IMR-90 (cell line): ENCODE measurements at regions not wholly inside any gene's neighbourhood (a gene's known extent, or its start where the extent isn't known, plus 50 kb on each side); places are given as distances from the start of the nearest gene placed in this dataset.

ENCODE experiments used
- ATAC-seq: fragments of 200-7000 bp; cut with Tn5 transposase; 2 replicates; pipeline ENCODE4 v1.9.1; 2020; ENCODE audit warnings: low read depth, mild to moderate bottlenecking, moderate library complexity
- BruUV-seq: library from RNA; stranded (reverse); fragments of 400-500 nt; replicated peaks from 2 replicates; lab custom pipeline; 2021; lab: Mats Ljungman, UMichigan
- CTCF ChIA-PET: fragments of 300-600 bp; formaldehyde crosslinking; extraction: SDS; loops from one replicate; lab custom pipeline; 2021; ENCODE audit warnings: antibody characterized with exemption; lab: Yijun Ruan, JAX
- POLR2A ChIA-PET: fragments of 300-600 bp; sonication (Branson Sonifier 250); formaldehyde crosslinking; loops from one replicate; lab custom pipeline; 2022; ENCODE audit warnings: antibody characterized with exemption; ENCODE audit not compliant: unreplicated experiment; lab: Charles Lee
- DNase-seq: peaks from one replicate; pipeline ENCODE4 v3.0.0; 2013
- H2AFZ ChIP-seq: replicated peaks from 2 replicates; pipeline ENCODE3; 2013; ENCODE audit warnings: low read length, mild to moderate bottlenecking; ENCODE audit not compliant: poor library complexity
- H2AK5ac ChIP-seq: 2 replicates; pipeline ENCODE4 v1.6.1; 2013; ENCODE audit warnings: low read depth, low read length, inconsistent platforms
- H2AK9ac ChIP-seq: replicated peaks from 2 replicates; pipeline ENCODE3; 2013; ENCODE audit warnings: mild to moderate bottlenecking, low read depth, low read length, moderate library complexity; ENCODE audit not compliant: poor library complexity
- H2BK120ac ChIP-seq: 2 replicates; pipeline ENCODE4 v1.6.1; 2013; ENCODE audit warnings: low read depth, low read length, inconsistent platforms
- H2BK15ac ChIP-seq: 3 replicates; pipeline ENCODE4 v1.6.1; 2013; ENCODE audit warnings: low read depth, low read length, inconsistent platforms
- H2BK20ac ChIP-seq: 2 replicates; pipeline ENCODE4 v1.6.1; 2013; ENCODE audit warnings: low read depth, mild to moderate bottlenecking, inconsistent platforms, low read length, moderate library complexity
- H2BK5ac ChIP-seq: 2 replicates; pipeline ENCODE4 v1.6.1; 2013; ENCODE audit warnings: mild to moderate bottlenecking, low read depth, low read length, inconsistent platforms; ENCODE audit not compliant: poor library complexity, severe bottlenecking
- H3K14ac ChIP-seq: replicated peaks from 2 replicates; pipeline ENCODE4 v1.6.1; 2013; ENCODE audit warnings: low read depth, low read length, inconsistent platforms
- H3K18ac ChIP-seq: 2 replicates; pipeline ENCODE4 v1.6.1; 2013; ENCODE audit warnings: low read depth, low read length, control low read depth
- H3K23ac ChIP-seq: 2 replicates; pipeline ENCODE4 v1.6.1; 2013; ENCODE audit warnings: low read depth, low read length, inconsistent platforms
- H3K27ac ChIP-seq: 2 replicates; pipeline ENCODE4 v1.5.1; 2013; ENCODE audit warnings: mild to moderate bottlenecking, control low read depth, low read length; ENCODE audit not compliant: insufficient read depth
- H3K27me3 ChIP-seq: 2 replicates; pipeline ENCODE4 v1.6.1; 2013; ENCODE audit warnings: low read length; ENCODE audit not compliant: control insufficient read depth, insufficient read depth
- H3K36me3 ChIP-seq: 2 replicates; pipeline ENCODE4 v1.6.1; 2013; ENCODE audit warnings: low read length, mixed read lengths; ENCODE audit not compliant: control insufficient read depth, insufficient read depth
- H3K4ac ChIP-seq: 2 replicates; pipeline ENCODE4 v1.6.1; 2013; ENCODE audit warnings: low read depth, low read length, inconsistent platforms
- H3K4me1 ChIP-seq: 2 replicates; pipeline ENCODE4 v1.6.1; 2013; ENCODE audit warnings: low read length, mixed read lengths; ENCODE audit not compliant: control insufficient read depth, insufficient read depth
- H3K4me2 ChIP-seq: 2 replicates; pipeline ENCODE4 v1.6.1; 2013; ENCODE audit warnings: low read depth, mild to moderate bottlenecking, control low read depth, low read length, moderate library complexity
- H3K4me3 ChIP-seq: 2 replicates; pipeline ENCODE4 v1.5.1; 2013; ENCODE audit warnings: low read depth, mild to moderate bottlenecking, control low read depth, low read length, moderate library complexity; ENCODE audit not compliant: insufficient read depth
- H3K56ac ChIP-seq: 2 replicates; pipeline ENCODE4 v1.6.1; 2013; ENCODE audit warnings: low read length, inconsistent platforms; ENCODE audit not compliant: insufficient read depth; ENCODE audit errors: extremely low read depth
- H3K79me1 ChIP-seq, 2 experiments: 2 replicates each; pipeline ENCODE4 v1.6.1; 2013; ENCODE audit warnings: low read length in 2 of 2, inconsistent platforms in 1 of 2, low read depth in 1 of 2
- H3K9ac ChIP-seq: 2 replicates; pipeline ENCODE4 v1.6.1; 2013; ENCODE audit warnings: low read depth, low read length, control low read depth
- H3K9me1 ChIP-seq: 2 replicates; pipeline ENCODE4 v1.6.1; 2013; ENCODE audit warnings: low read length, inconsistent platforms; ENCODE audit not compliant: insufficient read depth
- H3K9me3 ChIP-seq: 2 replicates; pipeline ENCODE4 v1.6.1; 2013; ENCODE audit warnings: low read length; ENCODE audit not compliant: control insufficient read depth, insufficient read depth
- H4K20me1 ChIP-seq: 2 replicates; pipeline ENCODE4 v1.6.1; 2013; ENCODE audit warnings: low read length, inconsistent platforms; ENCODE audit not compliant: insufficient read depth
- H4K5ac ChIP-seq: 2 replicates; pipeline ENCODE4 v1.6.1; 2013; ENCODE audit warnings: mild to moderate bottlenecking, low read depth, low read length, control low read depth
- H4K8ac ChIP-seq, 2 experiments: 2 replicates each; pipeline ENCODE4 v1.6.1; 2013; ENCODE audit warnings: low read depth in 2 of 2, low read length in 2 of 2, control low read depth in 1 of 2, inconsistent platforms in 1 of 2
- H4K91ac ChIP-seq: 2 replicates; pipeline ENCODE4 v1.6.1; 2013; ENCODE audit warnings: low read depth, low read length, inconsistent platforms; ENCODE audit not compliant: insufficient read depth
- BHLHE40 ChIP-seq: fragments of 150-350 bp; IDR thresholded peaks from 2 replicates; pipeline ENCODE4 v1.6.1; 2016; ENCODE audit warnings: mild to moderate bottlenecking, low read depth, low read length
- CEBPB ChIP-seq: IDR thresholded peaks from 2 replicates; pipeline ENCODE4 v1.6.1; 2012; ENCODE audit warnings: low read depth, low read length, improper control_type of control experiment
- CHD1 ChIP-seq: IDR thresholded peaks from 2 replicates; pipeline ENCODE4 v1.6.1; 2012; ENCODE audit warnings: low read depth, low read length, improper control_type of control experiment
- FOS ChIP-seq: fragments of 150-350 bp; IDR thresholded peaks from 2 replicates; pipeline ENCODE4 v1.6.1; 2016; ENCODE audit warnings: low read depth, low read length
- MAFK ChIP-seq: IDR thresholded peaks from 2 replicates; pipeline ENCODE4 v1.6.1; 2012; ENCODE audit warnings: low read depth, low read length, improper control_type of control experiment
- MAZ ChIP-seq: IDR thresholded peaks from 2 replicates; pipeline ENCODE4 v1.6.1; 2012; ENCODE audit warnings: low read depth, mild to moderate bottlenecking, low read length, improper control_type of control experiment, moderate library complexity, borderline replicate concordance
- NFE2L2 ChIP-seq: fragments of 150-350 bp; IDR thresholded peaks from 2 replicates; pipeline ENCODE4 v1.6.1; 2016; ENCODE audit warnings: low read depth, mild to moderate bottlenecking, low read length
- RAD21 ChIP-seq: IDR thresholded peaks from 2 replicates; pipeline ENCODE4 v1.6.1; 2012; ENCODE audit warnings: low read length, improper control_type of control experiment
- RCOR1 ChIP-seq: IDR thresholded peaks from 2 replicates; pipeline ENCODE4 v1.6.1; 2012; ENCODE audit warnings: mild to moderate bottlenecking, low read length, improper control_type of control experiment; ENCODE audit not compliant: insufficient replicate concordance
- RFX5 ChIP-seq: IDR thresholded peaks from 2 replicates; pipeline ENCODE4 v1.8.0; 2012; ENCODE audit warnings: low read depth, mild to moderate bottlenecking, low read length, moderate library complexity
- WGBS, 2 experiments: methylation state at CpG; one replicate each; pipeline versions ENCODE4 v1.1.5 to v1.1.7; 2013; ENCODE audit warnings: missing lambda C conversion rate in 2 of 2; ENCODE audit not compliant: insufficient read length in 1 of 2; ENCODE audit errors: extremely low coverage in 2 of 2; 5-methylcytosine and 5-hydroxymethylcytosine counted together
- dilution Hi-C: fragments of 300-500 bp; cut with HindIII; formaldehyde crosslinking; loops from one replicate; pipeline ENCODE4 v1.14.3; 2018; ENCODE audit warnings: low sequenced_read_pairs; ENCODE audit not compliant: unreplicated experiment
- in situ Hi-C: fragments of 300-500 bp; cut with MboI; formaldehyde crosslinking; loops from 3 replicates; pipeline ENCODE4 v1.14.3; 2019; ENCODE audit warnings: low sequenced_read_pairs, inconsistent platforms, mixed read lengths
- intact Hi-C: fragments of 100-400 bp; cut with micrococcal nuclease; formaldehyde crosslinking; loops from 2 replicates; pipeline ENCODE4 v1.10.0; 2022
- TF ChIP-seq, protein P1 (sequence below): fragments of 150-350 bp; IDR thresholded peaks from 2 replicates; pipeline ENCODE4 v1.6.1; 2017; ENCODE audit warnings: mild to moderate bottlenecking, antibody characterized with exemption, low read length, low read depth
- TF ChIP-seq, protein P2 (sequence below): conservative IDR thresholded peaks from 2 replicates; pipeline ENCODE4 v1.5.1; 2012; ENCODE audit warnings: mild to moderate bottlenecking, low read depth, low read length, improper control_type of control experiment

DNA sequence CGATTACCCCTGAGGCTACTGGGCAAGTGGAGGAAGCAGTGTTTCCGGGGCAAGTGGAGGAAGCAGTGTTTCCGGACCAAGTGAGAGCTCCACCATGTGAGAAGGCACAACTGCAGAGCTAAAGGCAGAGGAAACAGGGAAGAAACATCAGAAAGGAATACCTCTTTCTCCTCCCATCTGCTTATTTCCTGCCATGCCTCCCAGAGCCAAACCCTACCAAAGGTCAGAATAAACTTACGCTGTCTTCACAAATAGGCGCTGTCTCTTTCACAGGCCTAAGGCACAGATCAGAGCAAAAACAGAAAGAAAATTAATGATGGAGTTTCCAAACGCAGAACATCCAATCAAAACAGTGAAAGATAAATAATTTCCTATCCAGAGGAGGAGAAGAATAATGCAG, 153.0 kb downstream of the ATOH1 start:
- Histone ChIP-seq H3K27ac (no peak overlapping the region), H3K36me3 (no peaks in the 10 kb centered on the region), H2AK5ac (no peak overlapping the region), H3K27me3 (no peaks in the 10 kb centered on the region), H2BK5ac (no peak overlapping the region), H3K4ac (no peak overlapping the region), H2AFZ (no peak overlapping the region), H3K14ac (no peak overlapping the region), H3K56ac (no peak overlapping the region), H4K8ac (no peak overlapping the region), H3K9ac (no peak overlapping the region), H3K18ac (no peak overlapping the region), H3K4me2 (no peak overlapping the region), H4K20me1 (no peaks in the 10 kb centered on the region), H2BK20ac (no peak overlapping the region), H3K4me1 (no peaks in the 10 kb centered on the region), H2BK120ac (no peak overlapping the region), H3K79me1 (no peaks in the 10 kb centered on the region), H2BK15ac (no peak overlapping the region), H3K4me3 (no peak overlapping the region), H2AK9ac (no peak overlapping the region), H4K5ac (no peak overlapping the region), H4K91ac (no peak overlapping the region), H3K9me3 (no peaks in the 10 kb centered on the region), H3K9me1 (no peaks in the 10 kb centered on the region), H3K23ac (no peak overlapping the region)
- POLR2A ChIA-PET: no interaction called here
- no TSS peak for BruUV-seq
- CTCF ChIA-PET: interaction anchor here (0.6 kb wide), 2 partner anchors 14 to 51 kb away, joined by 3 read pairs; no protein-coding TSS in a partner anchor
- dilution Hi-C loops: no loop called here
- no CpG with 5 or more reads among the region's 6 CpGs for WGBS, 2 experiments
- ATAC-seq (no peak), DNase-seq (no peak)
- in situ Hi-C loops: no loop called here
- TF ChIP-seq RCOR1: no peak
- no peak for TF ChIP-seq RAD21
- TF ChIP-seq, protein P1, sequence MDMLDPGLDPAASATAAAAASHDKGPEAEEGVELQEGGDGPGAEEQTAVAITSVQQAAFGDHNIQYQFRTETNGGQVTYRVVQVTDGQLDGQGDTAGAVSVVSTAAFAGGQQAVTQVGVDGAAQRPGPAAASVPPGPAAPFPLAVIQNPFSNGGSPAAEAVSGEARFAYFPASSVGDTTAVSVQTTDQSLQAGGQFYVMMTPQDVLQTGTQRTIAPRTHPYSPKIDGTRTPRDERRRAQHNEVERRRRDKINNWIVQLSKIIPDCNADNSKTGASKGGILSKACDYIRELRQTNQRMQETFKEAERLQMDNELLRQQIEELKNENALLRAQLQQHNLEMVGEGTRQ: no peak
- no peak for TF ChIP-seq MAZ
- no peak for TF ChIP-seq BHLHE40
- no peak for TF ChIP-seq CHD1
- no peak for TF ChIP-seq CEBPB
- no peak for TF ChIP-seq NFE2L2
- TF ChIP-seq MAFK: no peak
- no peak for TF ChIP-seq RFX5
- TF ChIP-seq, protein P2, sequence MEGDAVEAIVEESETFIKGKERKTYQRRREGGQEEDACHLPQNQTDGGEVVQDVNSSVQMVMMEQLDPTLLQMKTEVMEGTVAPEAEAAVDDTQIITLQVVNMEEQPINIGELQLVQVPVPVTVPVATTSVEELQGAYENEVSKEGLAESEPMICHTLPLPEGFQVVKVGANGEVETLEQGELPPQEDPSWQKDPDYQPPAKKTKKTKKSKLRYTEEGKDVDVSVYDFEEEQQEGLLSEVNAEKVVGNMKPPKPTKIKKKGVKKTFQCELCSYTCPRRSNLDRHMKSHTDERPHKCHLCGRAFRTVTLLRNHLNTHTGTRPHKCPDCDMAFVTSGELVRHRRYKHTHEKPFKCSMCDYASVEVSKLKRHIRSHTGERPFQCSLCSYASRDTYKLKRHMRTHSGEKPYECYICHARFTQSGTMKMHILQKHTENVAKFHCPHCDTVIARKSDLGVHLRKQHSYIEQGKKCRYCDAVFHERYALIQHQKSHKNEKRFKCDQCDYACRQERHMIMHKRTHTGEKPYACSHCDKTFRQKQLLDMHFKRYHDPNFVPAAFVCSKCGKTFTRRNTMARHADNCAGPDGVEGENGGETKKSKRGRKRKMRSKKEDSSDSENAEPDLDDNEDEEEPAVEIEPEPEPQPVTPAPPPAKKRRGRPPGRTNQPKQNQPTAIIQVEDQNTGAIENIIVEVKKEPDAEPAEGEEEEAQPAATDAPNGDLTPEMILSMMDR: no peak
- TF ChIP-seq FOS: no peak
- intact Hi-C loops: no loop called here
